Neural cell (in vitro differentiated cells): ENCODE measurements at regions not wholly inside any gene's neighbourhood (a gene's known extent, or its start where the extent isn't known, plus 50 kb on each side); places are given as distances from the start of the nearest gene placed in this dataset.

Experiments used
- CTCF ChIP-seq: fragments of 450-650 bp; IDR thresholded peaks from 2 replicates; pipeline ENCODE4 v1.5.1; 2014; ENCODE audit warnings: antibody characterized with exemption, mild to moderate bottlenecking, moderate library complexity; ENCODE audit not compliant: poor library complexity, severe bottlenecking
- EP300 ChIP-seq: fragments of 450-650 bp; conservative IDR thresholded peaks from 2 replicates; pipeline ENCODE4 v1.6.1; 2014; ENCODE audit warnings: antibody characterized with exemption, mild to moderate bottlenecking, moderate library complexity; ENCODE audit not compliant: poor library complexity, severe bottlenecking
- EZH2 ChIP-seq: fragments of 200-600, 300-800 bp; shearing (Covaris generic), sonication (generic); IDR thresholded peaks from 2 replicates; pipeline ENCODE4 v1.6.1; 2014; ENCODE audit warnings: antibody characterized with exemption, low read length, borderline replicate concordance, mild to moderate bottlenecking; ENCODE audit not compliant: insufficient read depth, poor library complexity, severe bottlenecking
- MXI1 ChIP-seq: fragments of 450-650 bp; conservative IDR thresholded peaks from 2 replicates; pipeline ENCODE4 v1.6.1; 2014; ENCODE audit warnings: antibody characterized with exemption, mild to moderate bottlenecking; ENCODE audit not compliant: poor library complexity, severe bottlenecking
- POLR2AphosphoS5 ChIP-seq: IDR thresholded peaks from 2 replicates; pipeline ENCODE4 v1.6.1; 2012
- REST ChIP-seq: IDR thresholded peaks from 2 replicates; pipeline ENCODE4 v1.6.1; 2012; ENCODE audit warnings: borderline replicate concordance
- SMC3 ChIP-seq: fragments of 450-650 bp; conservative IDR thresholded peaks from 2 replicates; pipeline ENCODE4 v1.6.1; 2014; ENCODE audit warnings: antibody characterized with exemption, mild to moderate bottlenecking, moderate library complexity; ENCODE audit not compliant: poor library complexity

GRCh38 chr2:128911276-128911675 lies 592.6 kb upstream of the HS6ST1 start:
- TF ChIP-seq SMC3 (no peak), CTCF (no peak), EP300 (no peak), POLR2AphosphoS5 (no peak), REST (no peak), MXI1 (no peak), EZH2 (no peak)
